Natural killer cell (primary cell): ENCODE measurements at regions not wholly inside any gene's neighbourhood (a gene's known extent, or its start where the extent isn't known, plus 50 kb on each side); places are given as distances from the start of the nearest gene placed in this dataset.

Experiments used
- ATAC-seq, 3 donors: fragments of 150-1000 bp in 2 of 3; fragments of 200-7000 bp in 1 of 3; cut with Tn5 transposase; 1 replicate in 1 of 3; 2 replicates in 2 of 3; pipeline ENCODE4 v1.10.0; 2021; ENCODE audit warnings: mild to moderate bottlenecking in 2 of 3, moderate library complexity in 2 of 3
- DNase-seq, 2 donors: peaks; one replicate each; pipeline versions ENCODE4 v3.0.0 to v3.0.0-alpha.2; 2013 to 2021; ENCODE audit warnings: mixed read lengths in 1 of 2
- H3K27ac ChIP-seq: one replicate; pipeline ENCODE4 v1.5.1; 2013; ENCODE audit warnings: mild to moderate bottlenecking, low read length
- H3K27me3 ChIP-seq: one replicate; pipeline ENCODE4 v1.6.1; 2013; ENCODE audit warnings: low read length; ENCODE audit not compliant: control insufficient read depth, insufficient read depth
- H3K36me3 ChIP-seq: one replicate; pipeline ENCODE4 v1.6.1; 2013; ENCODE audit warnings: low read length; ENCODE audit not compliant: control insufficient read depth, insufficient read depth
- H3K4me1 ChIP-seq: one replicate; pipeline ENCODE4 v1.6.1; 2013; ENCODE audit warnings: low read length; ENCODE audit not compliant: control insufficient read depth, insufficient read depth
- H3K4me3 ChIP-seq: one replicate; pipeline ENCODE4 v1.5.1; 2013; ENCODE audit warnings: low read length
- H3K9me3 ChIP-seq: one replicate; pipeline ENCODE4 v1.6.1; 2013; ENCODE audit warnings: low read length; ENCODE audit not compliant: control insufficient read depth, insufficient read depth
- H3K27ac Mint-ChIP-seq, 2 donors: one replicate each; pipeline ENCODE4 v1.8.0; 2022; ENCODE audit warnings: mild to moderate bottlenecking in 2 of 2, mixed read lengths in 2 of 2, moderate library complexity in 1 of 2
- H3K27me3 Mint-ChIP-seq, 2 donors: one replicate each; pipeline ENCODE4 v1.8.0; 2022; ENCODE audit warnings: low read depth in 2 of 2, mixed read lengths in 2 of 2
- H3K36me3 Mint-ChIP-seq: one replicate; pipeline ENCODE4 v1.8.0; 2022; ENCODE audit warnings: mixed read lengths
- H3K4me1 Mint-ChIP-seq, 2 donors: one replicate each; pipeline ENCODE4 v1.8.0; 2022; ENCODE audit warnings: mixed read lengths in 2 of 2
- H3K4me3 Mint-ChIP-seq: one replicate; pipeline ENCODE4 v1.8.0; 2022; ENCODE audit warnings: mild to moderate bottlenecking, moderate library complexity, mixed read lengths
- H3K9me3 Mint-ChIP-seq, 2 donors: one replicate each; pipeline ENCODE4 v1.8.0; 2022; ENCODE audit warnings: mixed read lengths in 2 of 2
- WGBS: methylation state at CpG from one replicate; pipeline ENCODE4 v1.1.7; 2013; ENCODE audit warnings: missing lambda C conversion rate; ENCODE audit not compliant: insufficient coverage; 5-methylcytosine and 5-hydroxymethylcytosine counted together
- intact Hi-C: fragments of 100-400 bp; cut with micrococcal nuclease; formaldehyde crosslinking; loops from one replicate; pipeline ENCODE4 v1.14.2; 2022
- TF ChIP-seq, protein P1 (sequence below): fragments of 200-600 bp; IDR thresholded peaks from one replicate; pipeline ENCODE4 v1.8.0; 2022; ENCODE audit warnings: antibody characterized with exemption

GRCh38 chr18:10111944-10112343 lies 198.1 kb downstream of the VAPA start:
- Histone ChIP-seq H3K27ac (no peak overlapping the region), H3K9me3 (no peaks in the 10 kb centered on the region), H3K4me3 (no peak overlapping the region), H3K27me3 (no peaks in the 10 kb centered on the region), H3K36me3 (no peaks in the 10 kb centered on the region), H3K4me1 (no peaks in the 10 kb centered on the region)
- Mint-ChIP-seq H3K4me1 (no peaks in the 10 kb centered on the region), H3K4me3 (no peak overlapping the region), H3K27me3 (peaks cover 0 to 6% of the 10 kb centered on the region in 2 donors), H3K27ac (no peak overlapping the region), H3K36me3 (no peaks in the 10 kb centered on the region), H3K9me3 (peaks cover 0 to 3% of the 10 kb centered on the region in 2 donors)
- no peak for DNase-seq
- TF ChIP-seq, protein P1, sequence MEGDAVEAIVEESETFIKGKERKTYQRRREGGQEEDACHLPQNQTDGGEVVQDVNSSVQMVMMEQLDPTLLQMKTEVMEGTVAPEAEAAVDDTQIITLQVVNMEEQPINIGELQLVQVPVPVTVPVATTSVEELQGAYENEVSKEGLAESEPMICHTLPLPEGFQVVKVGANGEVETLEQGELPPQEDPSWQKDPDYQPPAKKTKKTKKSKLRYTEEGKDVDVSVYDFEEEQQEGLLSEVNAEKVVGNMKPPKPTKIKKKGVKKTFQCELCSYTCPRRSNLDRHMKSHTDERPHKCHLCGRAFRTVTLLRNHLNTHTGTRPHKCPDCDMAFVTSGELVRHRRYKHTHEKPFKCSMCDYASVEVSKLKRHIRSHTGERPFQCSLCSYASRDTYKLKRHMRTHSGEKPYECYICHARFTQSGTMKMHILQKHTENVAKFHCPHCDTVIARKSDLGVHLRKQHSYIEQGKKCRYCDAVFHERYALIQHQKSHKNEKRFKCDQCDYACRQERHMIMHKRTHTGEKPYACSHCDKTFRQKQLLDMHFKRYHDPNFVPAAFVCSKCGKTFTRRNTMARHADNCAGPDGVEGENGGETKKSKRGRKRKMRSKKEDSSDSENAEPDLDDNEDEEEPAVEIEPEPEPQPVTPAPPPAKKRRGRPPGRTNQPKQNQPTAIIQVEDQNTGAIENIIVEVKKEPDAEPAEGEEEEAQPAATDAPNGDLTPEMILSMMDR: no peak
- WGBS: 76% methylated on average over 10 of the region's 10 CpGs
- no peak for ATAC-seq
- intact Hi-C loops: no loop called here

GRCh38 chr18:10113121-10114022 lies 199.6 kb downstream of the VAPA start:
- Mint-ChIP-seq H3K4me3 (no peak overlapping the region), H3K9me3 (no peaks in the 10 kb centered on the region), H3K4me1 (no peaks in the 10 kb centered on the region), H3K27ac (no peak overlapping the region), H3K27me3 (peaks cover 0 to 3% of the 10 kb centered on the region in 2 donors), H3K36me3 (no peaks in the 10 kb centered on the region)
- ATAC-seq (no peak), DNase-seq (no peak)
- H3K27me3 ChIP-seq: no peaks in the 10 kb centered on the region
- no peak overlapping the region for H3K27ac ChIP-seq
- H3K4me1 ChIP-seq: no peaks in the 10 kb centered on the region
- H3K9me3 ChIP-seq: no peaks in the 10 kb centered on the region
- WGBS: 91% methylated on average over 8 of the region's 8 CpGs
- intact Hi-C loops: no loop called here
- H3K36me3 ChIP-seq: no peaks in the 10 kb centered on the region
- H3K4me3 ChIP-seq: no peak overlapping the region
- TF ChIP-seq, protein P1: no peak

DNA sequence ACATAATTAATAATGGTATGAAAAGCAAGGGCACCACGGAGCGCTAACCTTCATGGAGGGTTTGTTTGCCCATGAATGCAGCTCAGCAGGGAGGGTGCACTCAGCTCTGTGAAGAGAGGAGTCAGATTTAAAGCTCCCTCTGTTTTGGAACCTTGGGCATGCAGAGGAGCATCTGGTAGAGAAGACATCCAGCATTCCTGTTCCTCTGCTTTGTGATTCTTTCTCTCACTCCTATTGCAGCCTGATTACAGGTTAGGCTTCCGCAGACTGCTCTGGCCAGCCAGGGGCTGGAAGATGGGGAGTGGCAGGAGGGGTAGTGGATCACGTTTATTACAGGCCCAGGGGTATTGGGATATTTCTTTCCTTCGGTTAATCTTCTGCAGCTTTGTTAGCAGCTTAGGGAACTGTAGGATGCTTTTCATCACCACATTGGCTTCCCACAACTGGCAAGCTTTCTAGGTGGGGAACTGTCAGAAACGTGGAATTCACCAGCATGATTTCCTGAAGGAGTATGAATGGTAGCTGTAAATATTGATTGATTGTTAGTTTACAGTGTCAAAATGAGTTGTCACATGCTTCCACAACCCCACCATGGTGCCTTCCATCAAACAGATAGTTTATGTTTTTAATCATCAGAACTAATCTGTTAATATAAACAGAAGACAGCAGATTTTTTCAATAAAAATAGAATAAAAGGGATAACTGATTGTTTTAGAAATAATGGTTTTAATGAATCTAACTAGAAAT lies 201.1 kb downstream of the VAPA start:
- Mint-ChIP-seq H3K9me3 (no peaks in the 10 kb centered on the region), H3K4me3 (no peak overlapping the region), H3K36me3 (no peaks in the 10 kb centered on the region), H3K27me3 (peaks cover 0 to 1% of the 10 kb centered on the region in 2 donors), H3K4me1 (no peaks in the 10 kb centered on the region), H3K27ac (no peak overlapping the region)
- Histone ChIP-seq H3K36me3 (no peaks in the 10 kb centered on the region), H3K27ac (no peak overlapping the region), H3K27me3 (no peaks in the 10 kb centered on the region), H3K4me3 (no peak overlapping the region), H3K9me3 (no peaks in the 10 kb centered on the region), H3K4me1 (no peaks in the 10 kb centered on the region)
- ATAC-seq: no peak
- DNase-seq: no peak
- intact Hi-C loops: no loop called here
- TF ChIP-seq, protein P1: no peak
- WGBS: 90% methylated on average over 6 of the region's 6 CpGs
